ENCODE measurements at regions not wholly inside any gene's neighbourhood (a gene's known extent, or its start where the extent isn't known, plus 50 kb on each side); places are given as distances from the start of the nearest gene placed in this dataset.

DNA sequence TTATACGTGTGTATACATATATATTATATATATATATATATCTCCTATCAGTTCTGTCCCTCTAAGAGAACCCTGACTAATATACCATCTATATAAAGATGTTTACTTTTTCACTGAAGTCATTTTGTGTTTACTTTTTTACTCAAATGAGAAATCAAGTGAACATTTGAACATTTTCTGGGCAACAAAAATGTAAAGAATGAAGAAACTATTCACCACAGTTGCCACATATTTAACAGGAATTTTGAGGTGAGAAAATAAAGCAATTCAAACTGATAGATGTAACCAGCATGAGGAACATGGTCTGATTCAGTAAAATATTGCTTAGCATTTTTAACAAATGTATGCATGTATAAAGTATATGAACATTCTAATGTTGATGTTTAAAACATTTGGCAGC lies 299.2 kb upstream of the KLHL1 start:
- Histone ChIP-seq H3K27ac (no peak overlapping the region), H3K27me3 (ENCODE audit: low read depth) (no peaks in the 10 kb centered on the region), H3K9me3 (no peaks in the 10 kb centered on the region), H3K4me3 (no peak overlapping the region), H3K4me1 (no peaks in the 10 kb centered on the region), H3K36me3 (no peaks in the 10 kb centered on the region)
- no peak for TF ChIP-seq CTCF (IDR thresholded peaks at IDR 0.05)
- intact Hi-C loops (cut with DNase I), result no loop called here
- DNase-seq (no peak), ATAC-seq (no peak)

GRCh38 chr13:70405266-70405665 lies 297.0 kb upstream of the KLHL1 start:
- intact Hi-C loops (cut with DNase I), result no loop called here
- ATAC-seq, result peak in 1 of 2 donors; percentile 18
- Histone ChIP-seq H3K9me3 (no peaks in the 10 kb centered on the region), H3K4me3 (no peak overlapping the region), H3K4me1 (no peaks in the 10 kb centered on the region), H3K27me3 (ENCODE audit: low read depth) (no peaks in the 10 kb centered on the region), H3K27ac (no peak overlapping the region), H3K36me3 (no peaks in the 10 kb centered on the region)
- TF ChIP-seq CTCF (IDR thresholded peaks at IDR 0.05), result no peak
- DNase-seq, result no peak

GRCh38 chr13:70394031-70394548 lies 285.8 kb upstream of the KLHL1 start:
- no peak overlapping the region for H3K4me3 ChIP-seq
- H3K9me3 ChIP-seq, result no peaks in the 10 kb centered on the region
- no peak for TF ChIP-seq CTCF (IDR thresholded peaks at IDR 0.05)

DNA sequence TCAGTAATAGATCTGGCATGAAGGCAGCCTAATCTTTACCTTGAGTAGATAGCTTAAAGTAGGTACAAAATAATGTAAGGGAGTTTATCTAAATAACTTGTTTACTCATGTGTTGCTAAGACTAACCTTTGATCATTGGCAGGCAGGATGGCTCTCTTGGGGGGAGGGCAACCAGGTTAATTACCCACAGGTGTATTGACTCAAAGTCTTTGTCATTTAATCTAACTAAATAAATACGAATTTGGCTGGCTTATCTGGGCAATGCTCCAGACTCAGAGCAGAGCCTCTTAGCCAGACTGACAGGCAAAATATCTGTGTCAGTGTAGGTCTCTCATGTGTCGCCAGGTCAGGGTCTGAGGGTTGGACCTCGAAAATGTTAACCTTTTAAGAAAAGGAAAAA lies 283.4 kb upstream of the KLHL1 start:
- Histone ChIP-seq H3K27me3 (ENCODE audit: low read depth) (no peaks in the 10 kb centered on the region), H3K27ac (no peak overlapping the region), H3K4me3 (no peak overlapping the region), H3K36me3 (no peaks in the 10 kb centered on the region), H3K4me1 (no peaks in the 10 kb centered on the region), H3K9me3 (no peaks in the 10 kb centered on the region)
- ATAC-seq (no peak), DNase-seq (no peak)
- no peak for TF ChIP-seq CTCF (IDR thresholded peaks at IDR 0.05)
- intact Hi-C loops (cut with DNase I), result no loop called here

More at GRCh38 chr13:70394031-70394548, 285.8 kb upstream of the KLHL1 start:
- H3K36me3 ChIP-seq, result no peaks in the 10 kb centered on the region
- DNase-seq, result no peak
- no peaks in the 10 kb centered on the region for H3K4me1 ChIP-seq
- H3K27ac ChIP-seq, result no peak overlapping the region
- intact Hi-C loops (cut with DNase I), result no loop called here
- H3K27me3 ChIP-seq (ENCODE audit: low read depth), result no peaks in the 10 kb centered on the region
- no peak for ATAC-seq

DNA sequence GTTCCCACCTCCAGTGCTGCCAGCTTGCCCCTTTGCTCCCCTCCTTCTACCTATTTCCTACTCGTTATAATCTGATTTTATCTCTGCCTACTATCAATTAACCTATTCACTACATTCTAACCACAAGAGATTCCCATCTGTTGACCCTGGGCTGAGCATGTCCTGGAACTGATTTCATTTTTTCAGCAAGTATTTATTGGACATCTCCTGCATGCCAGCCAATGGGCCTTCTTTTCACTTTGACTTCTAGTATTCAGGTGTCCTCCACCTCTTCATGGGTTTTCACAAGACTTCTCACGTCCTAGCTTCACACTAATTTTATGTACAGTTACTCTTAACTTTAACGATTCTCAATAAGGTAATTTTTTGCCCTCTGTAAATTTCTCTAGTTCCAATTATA lies 282.7 kb upstream of the KLHL1 start:
- intact Hi-C loops (cut with DNase I), result no loop called here
- no peak overlapping the region for H3K27ac ChIP-seq
- H3K4me1 ChIP-seq, result no peaks in the 10 kb centered on the region
- H3K4me3 ChIP-seq, result no peak overlapping the region
- TF ChIP-seq CTCF (IDR thresholded peaks at IDR 0.05), result no peak
- H3K36me3 ChIP-seq, result no peaks in the 10 kb centered on the region
- ATAC-seq (no peak), DNase-seq (no peak)
- no peaks in the 10 kb centered on the region for H3K9me3 ChIP-seq
- no peaks in the 10 kb centered on the region for H3K27me3 ChIP-seq (ENCODE audit: low read depth)

GRCh38 chr13:70390064-70390463 lies 281.8 kb upstream of the KLHL1 start:
- Histone ChIP-seq H3K9me3 (no peaks in the 10 kb centered on the region), H3K36me3 (no peaks in the 10 kb centered on the region), H3K27ac (no peak overlapping the region), H3K4me3 (no peak overlapping the region), H3K27me3 (ENCODE audit: low read depth) (no peaks in the 10 kb centered on the region), H3K4me1 (no peaks in the 10 kb centered on the region)
- no peak for ATAC-seq
- intact Hi-C loops (cut with DNase I), result no loop called here
- TF ChIP-seq CTCF (IDR thresholded peaks at IDR 0.05), result no peak
- no peak for DNase-seq
